Left lung (tissue), 4 donors: ENCODE measurements at regions not wholly inside any gene's neighbourhood (a gene's known extent, or its start where the extent isn't known, plus 50 kb on each side); places are given as distances from the start of the nearest gene placed in this dataset.
"Not testable (repeated sequence)": the region's sequence is repeated elsewhere in the genome, so short reads cannot be mapped to it uniquely, and the experiment has no call there.

Experiments used
- ATAC-seq: fragments of 200-7000 bp; cut with Tn5 transposase; one replicate; pipeline ENCODE4 v1.9.1; 2020; ENCODE audit warnings: moderate library complexity
- DNase-seq, 4 donors: peaks; one replicate each; pipeline ENCODE4 v3.0.0-alpha.2; 2013 to 2020
- H3K27ac ChIP-seq, 2 donors: fragments of 200-600 bp; sonication (generic) in 1 of 2; one replicate each; pipeline versions ENCODE4 v1.5.0 to v1.8.0; 2020 to 2021
- H3K27me3 ChIP-seq, 2 donors: fragments of 200-600 bp; sonication (generic) in 1 of 2; one replicate each; pipeline versions ENCODE4 v1.5.0 to v1.8.0; 2020 to 2021
- H3K36me3 ChIP-seq, 2 donors: fragments of 200-600 bp; sonication (generic) in 1 of 2; one replicate each; pipeline versions ENCODE4 v1.5.0 to v1.8.0; 2020 to 2021
- H3K4me1 ChIP-seq, 2 donors: fragments of 200-600 bp; one replicate each; pipeline ENCODE4 v1.8.0; 2021
- H3K4me3 ChIP-seq, 2 donors: fragments of 200-600 bp; sonication (generic) in 1 of 2; one replicate each; pipeline versions ENCODE4 v1.5.0 to v1.8.0; 2020 to 2021; ENCODE audit warnings: mild to moderate bottlenecking in 1 of 2
- H3K9me3 ChIP-seq, 2 donors: fragments of 200-600 bp; sonication (generic) in 1 of 2; one replicate each; pipeline versions ENCODE4 v1.5.0 to v1.8.0; 2020 to 2021
- intact Hi-C, 2 donors: fragments of 100-400 bp; cut with DNase I; formaldehyde crosslinking; loops; one replicate each; pipeline versions ENCODE4 v1.11.2 to v1.14.2; 2022
- donor health status: DM: no; HTN: yes; CAD: no.
- donor health status: DM: no; HTN: no; CAD: no.

DNA sequence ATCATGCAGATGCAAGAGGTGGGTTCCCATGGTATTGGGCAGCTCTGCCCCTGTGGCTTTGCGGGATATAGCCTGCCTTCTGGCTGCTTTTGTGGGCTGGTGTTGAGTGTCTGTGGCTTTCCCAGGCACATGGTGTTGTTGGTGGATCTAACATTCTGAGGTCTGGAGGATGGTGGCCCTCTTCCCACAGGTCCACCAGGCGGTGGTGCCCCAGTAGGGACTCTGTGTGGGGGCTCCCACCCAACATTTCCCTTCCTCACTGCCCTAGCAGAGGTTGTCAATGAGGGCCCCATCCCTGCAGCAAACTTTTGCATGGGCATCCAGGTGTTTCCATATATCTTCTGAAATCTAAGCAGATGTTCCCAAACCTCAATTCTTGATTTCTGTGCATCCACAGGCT, 420.5 kb upstream of the TPTE start:
- H3K36me3 ChIP-seq, H3K4me3 ChIP-seq, H3K4me1 ChIP-seq, intact Hi-C loops, H3K27me3 ChIP-seq, ATAC-seq, H3K27ac ChIP-seq, H3K9me3 ChIP-seq: not testable (repeated sequence)
- peak in 1 of 4 donors; percentile 24 for DNase-seq

DNA sequence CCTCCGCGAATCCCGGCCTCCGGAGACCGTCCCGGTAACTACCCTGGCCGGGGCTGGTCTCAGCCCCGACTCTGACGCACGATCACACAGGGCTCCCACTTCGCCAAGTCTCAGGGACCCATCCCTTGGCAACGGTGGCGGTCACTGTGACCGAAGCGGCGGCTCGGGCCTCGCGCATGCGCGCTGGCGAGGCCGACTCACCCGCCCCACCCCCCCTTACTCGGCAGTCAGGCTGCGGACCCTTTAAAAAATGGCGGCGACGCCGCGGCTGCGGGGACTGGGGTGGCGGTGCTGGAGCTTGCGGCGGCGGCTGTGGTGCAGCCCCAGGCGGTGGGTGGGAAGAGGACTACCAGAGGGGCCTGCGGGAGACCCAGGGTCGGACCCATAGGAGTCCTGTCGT, 402.0 kb upstream of the TPTE start:
- H3K36me3 ChIP-seq, ATAC-seq, DNase-seq, H3K4me3 ChIP-seq, H3K4me1 ChIP-seq, H3K27me3 ChIP-seq, H3K27ac ChIP-seq, intact Hi-C loops: not testable (repeated sequence)
- H3K9me3 ChIP-seq: peaks cover 0 to 22% of the 10 kb centered on the region in 2 donors

DNA sequence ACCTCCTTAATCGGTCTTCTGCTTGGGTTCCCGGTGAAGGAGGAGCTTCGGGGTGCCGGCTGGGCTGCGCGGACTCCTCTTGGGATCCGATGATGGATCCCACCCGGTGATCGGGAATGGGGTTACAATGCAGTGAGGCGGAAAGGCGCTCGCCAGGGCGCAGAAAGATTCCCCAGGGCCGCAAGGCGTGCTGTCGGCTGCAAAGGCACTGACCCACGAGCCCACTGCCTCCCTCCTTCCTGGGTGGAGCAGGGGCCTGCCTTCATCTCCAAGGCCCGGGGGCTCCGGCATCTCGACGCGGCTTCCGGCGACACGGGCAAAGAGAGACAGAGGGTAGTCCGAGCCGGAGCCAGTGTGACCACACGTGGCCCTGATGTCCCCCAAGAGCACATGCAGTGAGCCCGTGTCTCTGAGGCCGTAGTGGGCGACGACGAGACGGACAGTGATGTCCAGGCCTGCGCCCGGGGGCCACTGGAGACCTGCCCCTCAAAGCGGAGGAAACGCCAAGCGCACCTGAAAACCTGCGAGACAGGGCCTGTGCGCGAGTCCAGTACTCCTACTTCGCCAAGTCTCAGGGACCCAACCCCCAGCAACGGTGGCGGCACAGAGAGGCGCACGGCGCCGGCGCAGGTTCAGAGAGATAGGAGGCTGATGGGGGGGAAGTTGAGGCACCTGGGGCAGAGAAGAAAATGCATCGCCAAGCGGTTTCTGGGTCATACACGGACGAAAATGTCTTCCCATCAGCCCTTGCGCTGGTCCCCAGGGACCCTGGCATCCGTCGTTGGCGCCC, 401.4 kb upstream of the TPTE start:
- H3K4me1 ChIP-seq, H3K27me3 ChIP-seq, ATAC-seq, intact Hi-C loops, H3K4me3 ChIP-seq, H3K36me3 ChIP-seq, H3K27ac ChIP-seq: not testable (repeated sequence)
- H3K9me3 ChIP-seq: peaks cover 0 to 22% of the 10 kb centered on the region in 2 donors
- peak in 1 of 4 donors; percentile 73 for DNase-seq

DNA sequence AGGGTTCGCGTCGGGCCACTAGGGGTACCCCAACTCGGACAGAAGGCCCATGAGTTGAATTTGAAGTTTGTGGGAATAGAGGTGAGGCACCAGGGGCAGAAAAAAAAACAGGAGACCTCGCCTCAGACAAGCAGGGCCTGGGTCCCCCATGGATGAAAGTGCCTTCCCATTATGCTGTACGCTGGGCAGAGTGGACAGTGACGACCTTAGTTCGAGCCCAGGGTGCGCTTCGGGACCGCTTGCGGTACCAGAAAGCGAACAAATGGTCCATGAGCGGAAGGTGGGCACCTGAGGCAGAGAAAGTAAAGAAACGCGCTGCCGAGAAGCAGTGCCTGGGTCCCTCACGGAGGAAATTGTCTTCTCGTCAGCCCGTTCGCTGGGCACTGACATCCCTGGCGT, 400.8 kb upstream of the TPTE start:
- H3K4me1 ChIP-seq, H3K4me3 ChIP-seq, DNase-seq, H3K27ac ChIP-seq, ATAC-seq, H3K27me3 ChIP-seq, intact Hi-C loops, H3K36me3 ChIP-seq: not testable (repeated sequence)
- H3K9me3 ChIP-seq: peaks cover 0 to 22% of the 10 kb centered on the region in 2 donors

DNA sequence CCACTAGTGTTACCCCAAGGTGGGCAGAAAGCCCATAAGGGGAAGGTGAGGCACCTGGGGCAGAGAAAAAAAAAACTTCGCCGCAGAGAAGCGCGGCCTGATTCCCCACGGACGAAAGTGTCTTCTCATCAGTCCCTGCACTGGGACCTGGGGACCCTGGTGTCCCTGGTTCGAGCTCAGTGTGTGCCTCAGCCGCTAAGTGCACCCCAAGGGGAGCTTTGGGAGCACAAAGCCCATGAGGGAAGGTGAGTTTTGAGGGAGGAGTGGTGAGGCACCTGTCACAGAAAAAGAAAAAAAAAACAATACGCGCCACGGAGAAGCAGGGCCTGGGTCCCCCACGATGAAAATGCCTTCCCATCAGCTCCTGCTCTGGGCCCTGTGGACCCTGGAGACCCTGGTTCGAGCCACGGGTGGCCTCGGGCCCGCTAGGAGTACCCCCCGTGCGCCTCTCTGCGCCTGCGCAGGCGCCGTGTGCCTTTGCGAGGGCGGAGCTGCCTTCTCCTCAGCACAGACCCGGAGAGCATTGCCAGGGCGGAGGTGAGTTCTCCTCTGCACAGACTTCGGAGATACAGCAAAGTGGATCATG, 400.3 kb upstream of the TPTE start:
- intact Hi-C loops, H3K27ac ChIP-seq, H3K4me3 ChIP-seq, H3K4me1 ChIP-seq, ATAC-seq, H3K27me3 ChIP-seq, DNase-seq, H3K36me3 ChIP-seq: not testable (repeated sequence)
- peaks cover 0 to 25% of the 10 kb centered on the region in 2 donors for H3K9me3 ChIP-seq

DNA sequence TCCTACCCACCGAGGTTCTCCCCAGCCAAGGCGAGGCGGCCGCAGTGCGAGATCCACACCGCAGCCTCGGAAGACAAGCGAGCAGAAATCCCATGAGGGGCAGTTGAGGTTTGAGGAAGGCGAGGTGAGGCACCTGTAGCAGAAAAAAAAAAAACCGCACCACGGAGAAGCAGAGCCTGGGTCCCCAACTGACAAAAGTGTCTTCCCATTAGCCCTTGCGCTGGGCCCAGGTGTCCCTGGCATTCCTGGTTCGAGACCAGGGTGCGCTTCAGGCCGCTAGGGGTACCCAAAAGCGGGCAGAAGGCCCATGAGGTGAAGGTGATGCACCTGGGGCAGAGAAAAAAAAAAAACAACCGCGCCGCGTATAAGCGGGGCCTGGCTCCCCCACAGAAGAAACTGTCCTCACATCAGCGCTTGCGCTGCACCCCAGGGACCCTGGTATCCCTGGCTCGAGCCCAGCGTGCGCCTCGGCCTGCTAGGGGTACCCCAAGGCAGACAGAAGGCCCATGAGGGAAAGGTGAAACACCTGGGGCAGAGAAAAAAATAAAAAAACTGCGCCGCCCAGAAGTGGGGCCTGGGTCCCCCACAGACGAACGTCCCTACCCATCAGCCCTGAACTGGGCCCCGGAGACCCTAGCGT, 399.4 kb upstream of the TPTE start:
- H3K27me3 ChIP-seq, H3K4me1 ChIP-seq, DNase-seq, intact Hi-C loops, H3K36me3 ChIP-seq, H3K27ac ChIP-seq, H3K4me3 ChIP-seq, ATAC-seq: not testable (repeated sequence)
- H3K9me3 ChIP-seq: peaks cover 0 to 25% of the 10 kb centered on the region in 2 donors

DNA sequence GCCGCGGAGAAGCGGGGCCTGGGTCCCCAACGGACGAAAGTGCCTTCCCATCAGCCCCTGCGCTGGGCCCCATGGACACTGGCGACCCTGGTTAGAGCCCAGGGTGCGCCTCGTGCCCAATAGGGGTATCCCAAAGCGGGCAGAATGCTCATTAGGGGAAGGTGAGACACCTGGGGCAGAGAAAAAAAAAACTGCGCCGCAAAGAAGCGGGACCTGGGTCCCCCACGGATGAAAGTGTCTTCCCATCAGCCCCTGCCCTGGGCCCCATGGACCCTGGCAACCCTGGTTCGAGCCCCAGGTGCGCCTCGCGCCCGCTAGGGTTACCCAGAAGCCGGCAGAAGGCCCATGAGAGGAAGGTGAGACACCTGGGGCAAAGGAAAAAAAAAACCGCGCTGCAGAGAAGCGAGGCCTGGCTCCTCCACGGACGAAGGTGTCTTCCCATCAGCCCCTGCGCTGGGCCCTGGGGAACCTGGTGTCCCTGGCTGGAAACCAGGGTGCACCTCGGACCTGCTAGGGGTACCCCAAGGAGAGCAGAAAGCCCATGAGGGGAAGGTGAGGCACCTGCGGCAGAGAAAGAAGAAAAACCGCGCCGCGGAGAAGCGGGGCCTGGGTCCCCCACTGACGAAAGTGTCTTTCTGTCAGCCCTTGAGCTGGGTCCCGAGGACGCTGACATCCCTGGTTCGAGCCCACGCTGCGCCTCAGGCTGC, 398.4 kb upstream of the TPTE start:
- intact Hi-C loops, H3K4me1 ChIP-seq, H3K36me3 ChIP-seq, ATAC-seq, H3K4me3 ChIP-seq, H3K27ac ChIP-seq, H3K27me3 ChIP-seq: not testable (repeated sequence)
- H3K9me3 ChIP-seq: peaks cover 0 to 25% of the 10 kb centered on the region in 2 donors
- DNase-seq: peak in 1 of 4 donors; percentile 59

DNA sequence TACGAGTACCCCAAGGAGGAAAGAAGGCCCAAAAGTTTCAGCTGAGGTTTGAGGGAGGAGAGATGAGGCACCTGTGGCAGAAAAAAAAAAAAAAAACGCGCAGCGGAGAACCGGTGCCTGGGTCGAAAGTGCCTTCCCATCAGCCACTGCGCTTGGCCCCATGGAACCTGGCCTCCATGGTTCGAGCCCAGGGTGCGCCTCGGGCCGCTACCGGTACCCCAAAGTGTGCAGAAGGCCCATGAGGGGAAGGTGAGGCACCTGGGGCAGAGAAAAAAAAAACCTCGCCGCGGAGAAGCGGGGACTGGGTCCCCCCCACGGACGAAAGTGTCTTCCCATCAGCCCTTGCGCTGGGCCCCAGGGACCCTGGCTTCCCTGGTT, 397.9 kb upstream of the TPTE start:
- H3K27me3 ChIP-seq, H3K4me3 ChIP-seq, intact Hi-C loops, ATAC-seq, H3K4me1 ChIP-seq, H3K36me3 ChIP-seq, H3K27ac ChIP-seq: not testable (repeated sequence)
- H3K9me3 ChIP-seq: peaks cover 0 to 25% of the 10 kb centered on the region in 2 donors
- DNase-seq: peak in 1 of 4 donors; percentile 45

DNA sequence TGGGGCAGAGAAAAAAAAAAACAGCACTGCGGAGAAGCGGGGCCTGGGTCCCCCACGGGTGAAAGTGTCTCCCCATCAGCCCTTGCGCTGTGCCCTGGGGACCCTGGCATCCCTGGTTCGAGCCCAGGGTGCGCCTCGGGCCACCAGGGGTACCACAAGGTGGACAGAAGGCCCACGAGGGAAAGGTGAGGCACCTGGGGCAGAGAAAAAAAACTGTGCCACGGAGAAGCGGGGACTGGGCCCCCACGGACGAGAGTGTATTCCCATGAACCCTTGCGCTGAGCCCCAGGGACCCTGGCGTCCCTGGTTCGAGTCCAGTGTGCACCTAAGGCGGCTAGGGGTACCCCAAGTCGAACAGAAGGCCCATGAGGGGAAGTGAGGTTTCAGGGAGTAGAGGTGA, 395.8 kb upstream of the TPTE start:
- intact Hi-C loops, H3K4me3 ChIP-seq, H3K4me1 ChIP-seq, ATAC-seq, H3K27ac ChIP-seq, H3K27me3 ChIP-seq, H3K36me3 ChIP-seq: not testable (repeated sequence)
- H3K9me3 ChIP-seq: peaks cover 0 to 17% of the 10 kb centered on the region in 2 donors
- peak in 1 of 4 donors; percentile 72 for DNase-seq

DNA sequence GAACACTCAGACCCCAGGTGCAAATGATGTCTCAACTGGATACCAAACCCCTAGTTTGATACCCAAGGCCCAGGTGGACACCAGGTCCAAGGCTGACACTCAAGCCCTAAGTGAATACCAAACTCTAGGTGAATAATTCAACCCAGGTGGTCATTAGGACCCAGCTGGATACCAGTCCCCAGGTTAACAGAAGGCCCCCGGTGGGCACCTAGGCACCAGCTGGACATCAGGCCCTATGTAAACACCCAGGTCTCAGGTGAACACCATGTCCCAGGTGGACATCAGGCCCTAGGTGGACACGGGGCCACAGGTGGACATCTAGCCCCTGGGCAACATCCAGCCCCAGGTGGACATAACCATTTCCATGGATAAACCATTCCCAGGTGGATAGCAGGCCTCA, 387.3 kb upstream of the TPTE start:
- H3K27ac ChIP-seq, H3K9me3 ChIP-seq, H3K4me1 ChIP-seq, H3K27me3 ChIP-seq, H3K4me3 ChIP-seq, H3K36me3 ChIP-seq, intact Hi-C loops, ATAC-seq: not testable (repeated sequence)
- peak in 1 of 4 donors; percentile 2 for DNase-seq

DNA sequence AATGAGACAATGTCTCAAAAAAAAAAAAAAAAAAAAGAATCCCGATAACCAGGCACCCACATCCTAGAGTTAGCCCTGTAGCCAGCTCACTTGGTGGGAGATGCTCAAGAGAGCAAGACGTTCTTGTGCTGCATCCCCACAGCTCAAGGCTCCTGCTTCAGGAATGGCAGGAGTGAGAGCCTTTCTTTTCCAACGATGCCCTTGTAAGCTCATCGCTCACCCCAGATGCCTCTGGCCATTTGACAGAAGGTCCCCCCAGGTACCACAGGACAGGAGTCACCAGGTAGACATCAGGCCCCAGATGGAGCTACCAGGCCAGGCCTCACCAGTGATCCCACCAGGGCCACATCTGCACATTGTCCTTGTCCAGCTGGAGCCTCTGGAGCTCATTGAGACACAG, 385.5 kb upstream of the TPTE start:
- ATAC-seq, H3K4me3 ChIP-seq, H3K27ac ChIP-seq, H3K4me1 ChIP-seq, H3K36me3 ChIP-seq, H3K27me3 ChIP-seq, intact Hi-C loops, H3K9me3 ChIP-seq: not testable (repeated sequence)
- DNase-seq: peak in 1 of 4 donors; percentile 5

DNA sequence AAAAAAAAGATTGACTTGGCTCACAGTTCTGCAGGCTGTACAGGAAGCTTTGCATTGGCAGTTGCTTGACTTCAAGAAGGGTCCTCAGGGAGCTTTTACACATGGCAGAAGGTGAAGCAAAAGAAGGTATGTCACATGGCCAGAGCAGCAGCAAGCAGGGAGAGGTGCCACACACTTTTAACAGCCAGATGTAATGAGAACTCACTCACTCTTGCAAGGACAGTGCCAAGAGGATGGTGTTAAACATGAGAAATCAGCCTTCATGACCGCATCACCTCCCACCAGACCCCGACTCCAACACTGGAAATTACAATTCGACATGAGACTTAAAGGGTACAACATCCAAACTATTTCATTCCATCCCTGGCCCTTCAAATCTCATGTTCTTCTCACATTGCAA, 367.2 kb upstream of the TPTE start:
- H3K27me3 ChIP-seq, H3K36me3 ChIP-seq, DNase-seq, ATAC-seq, intact Hi-C loops, H3K9me3 ChIP-seq, H3K4me3 ChIP-seq, H3K4me1 ChIP-seq, H3K27ac ChIP-seq: not testable (repeated sequence)
